ENCODE measurements at regions not wholly inside any gene's neighbourhood (a gene's known extent, or its start where the extent isn't known, plus 50 kb on each side); places are given as distances from the start of the nearest gene placed in this dataset.

- no peak for TF ChIP-seq CTCF (conservative IDR thresholded peaks at IDR 0.05; ENCODE audit: low read depth, low read length)
These were observed 49.7 kb downstream of the SIPA1L2 start for GRCh38 chr1:232579958-232580941.

DNA sequence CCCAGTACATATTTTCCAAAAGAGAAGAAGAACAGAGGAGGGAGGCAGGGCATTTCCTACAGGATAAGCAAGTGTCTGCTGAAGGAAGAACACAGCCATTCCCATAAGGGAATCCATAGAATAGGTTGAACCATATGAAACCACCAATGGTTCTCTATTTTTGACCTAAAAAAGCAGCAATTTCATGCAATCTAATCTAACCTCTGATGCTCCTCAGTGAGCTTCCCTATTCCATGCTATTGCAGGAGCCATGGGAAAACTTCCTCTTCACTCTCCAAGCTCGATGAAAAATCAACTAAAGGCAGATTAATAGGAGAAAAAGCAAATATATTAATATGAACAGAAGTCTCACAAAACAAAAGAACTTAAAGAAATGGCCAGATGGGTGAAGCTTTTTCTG, 50.5 kb downstream of the SIPA1L2 start:
- DNase-seq (ENCODE audit: low read depth), result no peak
- H3K4me3 ChIP-seq (ENCODE audit: low read depth, low read length), result no peak overlapping the region
- no peak for TF ChIP-seq CTCF (conservative IDR thresholded peaks at IDR 0.05; ENCODE audit: low read depth, low read length)

More at GRCh38 chr1:232579958-232580941, 49.7 kb downstream of the SIPA1L2 start:
- H3K4me3 ChIP-seq (ENCODE audit: low read depth, low read length), result no peak overlapping the region
- DNase-seq (ENCODE audit: low read depth), result no peak

DNA sequence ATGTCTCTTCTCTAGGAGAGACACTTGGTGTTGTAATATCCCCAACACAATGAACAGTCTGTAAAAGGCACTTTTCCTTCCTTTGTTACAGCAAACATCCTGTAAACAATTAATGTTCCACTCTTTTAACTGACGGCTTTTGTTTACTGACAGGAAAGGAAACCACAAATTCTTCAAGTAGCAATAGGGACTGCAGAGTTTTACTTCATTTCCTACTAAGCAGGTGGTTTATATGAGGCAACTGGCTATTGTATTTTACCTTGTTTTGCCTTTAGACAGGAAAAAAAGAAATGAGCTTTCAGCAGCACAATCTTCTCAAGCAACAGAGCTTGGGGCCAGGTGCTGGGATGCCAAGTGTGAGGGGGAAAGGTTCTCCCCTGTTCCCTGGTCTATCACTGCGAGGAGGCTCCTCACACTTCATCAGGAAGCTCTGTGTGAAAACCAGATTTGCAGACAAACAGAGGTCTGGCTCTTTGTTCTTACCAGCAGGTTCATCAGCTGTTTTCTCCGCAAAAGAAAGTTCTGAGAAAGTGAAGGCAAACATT, 51.2 kb downstream of the SIPA1L2 start:
- no peak for DNase-seq (ENCODE audit: low read depth)
- TF ChIP-seq CTCF (conservative IDR thresholded peaks at IDR 0.05; ENCODE audit: low read depth, low read length), result no peak
- H3K4me3 ChIP-seq (ENCODE audit: low read depth, low read length), result no peak overlapping the region

DNA sequence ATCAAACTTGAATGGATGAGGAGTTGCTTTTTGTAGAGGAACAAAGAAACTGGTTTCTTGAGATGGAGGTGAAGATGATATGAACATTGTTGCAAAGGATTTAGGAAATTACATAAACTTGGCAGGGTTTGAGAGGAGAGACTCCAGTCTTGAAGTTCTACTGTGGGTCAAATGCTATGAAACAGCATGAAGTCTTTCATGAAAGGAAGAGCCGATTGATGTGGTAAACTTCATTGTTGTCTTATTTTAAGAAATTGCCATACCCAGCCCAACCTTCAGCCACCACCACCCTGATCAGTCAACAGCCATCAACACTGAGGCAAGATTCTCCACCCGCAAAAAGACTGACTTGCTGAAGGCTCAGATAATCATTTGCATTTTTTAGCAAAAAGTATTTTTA, 52.2 kb downstream of the SIPA1L2 start:
- TF ChIP-seq CTCF (conservative IDR thresholded peaks at IDR 0.05; ENCODE audit: low read depth, low read length), result no peak
- no peak overlapping the region for H3K4me3 ChIP-seq (ENCODE audit: low read depth, low read length)
- DNase-seq (ENCODE audit: low read depth), result no peak

GRCh38 chr1:232576537-232576936, 53.4 kb downstream of the SIPA1L2 start:
- TF ChIP-seq CTCF (conservative IDR thresholded peaks at IDR 0.05; ENCODE audit: low read depth, low read length), result no peak
- no peak overlapping the region for H3K4me3 ChIP-seq (ENCODE audit: low read depth, low read length)
- DNase-seq (ENCODE audit: low read depth), result no peak

GRCh38 chr1:232575763-232576040, 54.2 kb downstream of the SIPA1L2 start:
- H3K4me3 ChIP-seq (ENCODE audit: low read depth, low read length), result no peak overlapping the region
- no peak for DNase-seq (ENCODE audit: low read depth)
- no peak for TF ChIP-seq CTCF (conservative IDR thresholded peaks at IDR 0.05; ENCODE audit: low read depth, low read length)

All from choroid plexus epithelial cell (primary cell).